Thymus (tissue), 11 donors: ENCODE measurements at regions not wholly inside any gene's neighbourhood (a gene's known extent, or its start where the extent isn't known, plus 50 kb on each side); places are given as distances from the start of the nearest gene placed in this dataset.
"Not testable (repeated sequence)": the region's sequence is repeated elsewhere in the genome, so short reads cannot be mapped to it uniquely, and the experiment has no call there.

Experiments
- DNase-seq, 9 donors: peaks; one replicate each; pipeline ENCODE4 v3.0.0-alpha.2; 2013; ENCODE audit warnings: low spot score in 9 of 9, low read depth in 6 of 9, missing footprints in 1 of 9
- H3K27ac ChIP-seq, 2 donors: one replicate each; pipeline ENCODE4 v1.5.1; 2013; ENCODE audit warnings: control low read depth in 1 of 2, low read depth in 1 of 2, low read length in 1 of 2, mild to moderate bottlenecking in 1 of 2, moderate library complexity in 1 of 2
- H3K27me3 ChIP-seq, 2 donors: one replicate each; pipeline ENCODE4 v1.5.1; 2013; ENCODE audit warnings: low read length in 1 of 2; ENCODE audit not compliant: control insufficient read depth in 2 of 2, insufficient read depth in 1 of 2
- H3K36me3 ChIP-seq, 2 donors: one replicate each; pipeline ENCODE4 v1.5.1; 2013; ENCODE audit warnings: low read length in 1 of 2, mild to moderate bottlenecking in 1 of 2, moderate library complexity in 1 of 2; ENCODE audit not compliant: control insufficient read depth in 2 of 2, insufficient read depth in 2 of 2
- H3K4me1 ChIP-seq, 2 donors: one replicate each; pipeline ENCODE4 v1.5.1; 2013; ENCODE audit warnings: low read length in 2 of 2; ENCODE audit not compliant: control insufficient read depth in 2 of 2, insufficient read depth in 2 of 2
- H3K4me3 ChIP-seq, 2 donors: one replicate each; pipeline ENCODE4 v1.5.1; 2013; ENCODE audit warnings: low read length in 2 of 2, control low read depth in 1 of 2, mild to moderate bottlenecking in 1 of 2
- H3K9me3 ChIP-seq, 2 donors: one replicate each; pipeline ENCODE4 v1.5.1; 2013; ENCODE audit warnings: low read length in 1 of 2, mild to moderate bottlenecking in 1 of 2; ENCODE audit not compliant: control insufficient read depth in 2 of 2, insufficient read depth in 1 of 2
- WGBS: extraction: QIAGEN DNeasy Blood & Tissue Kit; methylation state at CpG from one replicate; pipeline ENCODE4 v1.1.7; 2013; 5-methylcytosine and 5-hydroxymethylcytosine counted together
- donor health status: healthy.

- 93% methylated on average over 2 of the region's 2 CpGs for WGBS
- H3K4me1 ChIP-seq, result no peaks in the 10 kb centered on the region
- no peak for DNase-seq
- no peaks in the 10 kb centered on the region for H3K27me3 ChIP-seq
- H3K36me3 ChIP-seq, result no peaks in the 10 kb centered on the region
- no peaks in the 10 kb centered on the region for H3K9me3 ChIP-seq
- no peak overlapping the region for H3K4me3 ChIP-seq
- no peak overlapping the region for H3K27ac ChIP-seq
Measured at GRCh38 chrX:40530509-40530908, 50.3 kb upstream of the ATP6AP2 start.

- H3K27me3 ChIP-seq, result no peaks in the 10 kb centered on the region
- 97% methylated on average over 3 of the region's 3 CpGs for WGBS
Measured at GRCh38 chrX:40527543-40527942, 53.2 kb upstream of the ATP6AP2 start.

GRCh38 chrX:40526412-40526811 lies 54.4 kb upstream of the ATP6AP2 start:
- Histone ChIP-seq H3K9me3 (no peaks in the 10 kb centered on the region), H3K4me1 (no peaks in the 10 kb centered on the region), H3K4me3 (no peak overlapping the region), H3K27me3 (no peaks in the 10 kb centered on the region), H3K27ac (no peak overlapping the region), H3K36me3 (no peaks in the 10 kb centered on the region)
- 100% methylated on average over 2 of the region's 2 CpGs for WGBS
- no peak for DNase-seq

More at GRCh38 chrX:40527543-40527942, 53.2 kb upstream of the ATP6AP2 start:
- H3K4me3 ChIP-seq, result no peak overlapping the region
- H3K9me3 ChIP-seq, result no peaks in the 10 kb centered on the region
- no peaks in the 10 kb centered on the region for H3K4me1 ChIP-seq
- DNase-seq, result no peak
- H3K27ac ChIP-seq, result no peak overlapping the region
- H3K36me3 ChIP-seq, result no peaks in the 10 kb centered on the region

GRCh38 chrX:40525901-40526300 lies 54.9 kb upstream of the ATP6AP2 start:
- 91% methylated on average over 1 of the region's 1 CpG for WGBS
- not testable (repeated sequence) for H3K36me3 ChIP-seq, H3K9me3 ChIP-seq, H3K27me3 ChIP-seq, H3K4me3 ChIP-seq, H3K4me1 ChIP-seq, H3K27ac ChIP-seq, DNase-seq

GRCh38 chrX:40524423-40524822 lies 56.3 kb upstream of the ATP6AP2 start:
- Histone ChIP-seq H3K4me3 (no peak overlapping the region), H3K27me3 (no peaks in the 10 kb centered on the region), H3K36me3 (no peaks in the 10 kb centered on the region), H3K27ac (no peak overlapping the region), H3K9me3 (no peaks in the 10 kb centered on the region), H3K4me1 (no peaks in the 10 kb centered on the region)
- no peak for DNase-seq
- 100% methylated on average over 1 of the region's 1 CpG for WGBS

- 99% methylated on average over 3 of the region's 3 CpGs for WGBS
- no peak for DNase-seq
- Histone ChIP-seq H3K4me3 (no peak overlapping the region), H3K36me3 (no peaks in the 10 kb centered on the region), H3K9me3 (no peaks in the 10 kb centered on the region), H3K27ac (no peak overlapping the region), H3K4me1 (no peaks in the 10 kb centered on the region), H3K27me3 (no peaks in the 10 kb centered on the region)
Measured at GRCh38 chrX:40523852-40524251, 56.9 kb upstream of the ATP6AP2 start.

GRCh38 chrX:40521868-40522450 lies 58.8 kb upstream of the ATP6AP2 start:
- Histone ChIP-seq H3K4me1 (no peaks in the 10 kb centered on the region), H3K36me3 (no peaks in the 10 kb centered on the region), H3K27ac (no peak overlapping the region), H3K27me3 (no peaks in the 10 kb centered on the region), H3K4me3 (no peak overlapping the region), H3K9me3 (no peaks in the 10 kb centered on the region)
- no peak for DNase-seq
- WGBS, result 98% methylated on average over 11 of the region's 11 CpGs

GRCh38 chrX:40514376-40514775 lies 66.4 kb upstream of the ATP6AP2 start:
- no peaks in the 10 kb centered on the region for H3K9me3 ChIP-seq
- H3K4me3 ChIP-seq, result no peak overlapping the region
- H3K36me3 ChIP-seq, result no peaks in the 10 kb centered on the region
- H3K27me3 ChIP-seq, result no peaks in the 10 kb centered on the region
- no peak for DNase-seq
- no peak overlapping the region for H3K27ac ChIP-seq
- 89% methylated on average over 8 of the region's 8 CpGs for WGBS
- H3K4me1 ChIP-seq, result no peaks in the 10 kb centered on the region

GRCh38 chrX:40513835-40514234 lies 66.9 kb upstream of the ATP6AP2 start:
- Histone ChIP-seq H3K36me3 (no peaks in the 10 kb centered on the region), H3K4me1 (no peaks in the 10 kb centered on the region), H3K27ac (no peak overlapping the region), H3K9me3 (no peaks in the 10 kb centered on the region), H3K27me3 (no peaks in the 10 kb centered on the region), H3K4me3 (no peak overlapping the region)
- DNase-seq, result no peak
- WGBS, result 90% methylated on average over 7 of the region's 7 CpGs

- Histone ChIP-seq H3K9me3 (no peaks in the 10 kb centered on the region), H3K36me3 (no peaks in the 10 kb centered on the region), H3K4me3 (no peak overlapping the region), H3K27ac (no peak overlapping the region), H3K27me3 (no peaks in the 10 kb centered on the region), H3K4me1 (no peaks in the 10 kb centered on the region)
- 97% methylated on average over 5 of the region's 5 CpGs for WGBS
- DNase-seq, result no peak
Measured at GRCh38 chrX:40513012-40513411, 67.8 kb upstream of the ATP6AP2 start.
